ENCODE measurements at regions not wholly inside any gene's neighbourhood (a gene's known extent, or its start where the extent isn't known, plus 50 kb on each side); places are given as distances from the start of the nearest gene placed in this dataset.

DNA sequence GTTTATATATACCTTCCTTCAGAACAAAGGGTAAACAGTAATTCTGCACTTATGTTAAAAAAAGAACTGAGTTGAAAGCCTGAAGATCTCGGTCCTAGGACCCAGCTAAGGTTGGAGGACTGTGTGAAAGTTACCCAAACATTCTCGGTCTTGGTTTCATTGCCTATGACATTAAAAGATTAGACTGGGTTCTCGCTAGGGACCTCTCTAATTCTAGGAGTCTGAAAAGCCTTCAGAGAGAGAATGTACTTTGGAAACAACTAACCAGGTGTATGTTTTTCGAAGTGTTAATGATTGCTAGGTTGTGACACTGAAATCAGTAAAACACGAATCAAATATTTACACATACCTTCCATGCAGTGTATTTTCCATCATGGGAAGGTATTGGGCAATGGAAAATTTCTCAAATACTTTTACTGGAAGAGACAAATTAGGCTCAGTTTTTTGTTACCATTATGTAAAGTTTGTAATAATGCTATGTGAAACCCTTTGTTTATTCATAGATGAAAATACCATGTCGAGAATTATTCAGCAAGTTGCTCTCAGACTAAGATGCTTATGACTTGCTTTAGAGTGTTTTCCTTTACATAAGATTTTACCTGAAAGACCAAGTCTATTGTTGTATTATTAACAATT, 113.7 kb upstream of the LOC128125822 start:
- TF ChIP-seq, protein P1, sequence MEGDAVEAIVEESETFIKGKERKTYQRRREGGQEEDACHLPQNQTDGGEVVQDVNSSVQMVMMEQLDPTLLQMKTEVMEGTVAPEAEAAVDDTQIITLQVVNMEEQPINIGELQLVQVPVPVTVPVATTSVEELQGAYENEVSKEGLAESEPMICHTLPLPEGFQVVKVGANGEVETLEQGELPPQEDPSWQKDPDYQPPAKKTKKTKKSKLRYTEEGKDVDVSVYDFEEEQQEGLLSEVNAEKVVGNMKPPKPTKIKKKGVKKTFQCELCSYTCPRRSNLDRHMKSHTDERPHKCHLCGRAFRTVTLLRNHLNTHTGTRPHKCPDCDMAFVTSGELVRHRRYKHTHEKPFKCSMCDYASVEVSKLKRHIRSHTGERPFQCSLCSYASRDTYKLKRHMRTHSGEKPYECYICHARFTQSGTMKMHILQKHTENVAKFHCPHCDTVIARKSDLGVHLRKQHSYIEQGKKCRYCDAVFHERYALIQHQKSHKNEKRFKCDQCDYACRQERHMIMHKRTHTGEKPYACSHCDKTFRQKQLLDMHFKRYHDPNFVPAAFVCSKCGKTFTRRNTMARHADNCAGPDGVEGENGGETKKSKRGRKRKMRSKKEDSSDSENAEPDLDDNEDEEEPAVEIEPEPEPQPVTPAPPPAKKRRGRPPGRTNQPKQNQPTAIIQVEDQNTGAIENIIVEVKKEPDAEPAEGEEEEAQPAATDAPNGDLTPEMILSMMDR (IDR thresholded peaks at IDR 0.05): no peak
- TF ChIP-seq POLR2A (IDR thresholded peaks at IDR 0.05): peak; percentile 86

Data from right lobe of liver (tissue), 4 donors.